Progenitor cell of endocrine pancreas (in vitro differentiated cells): ENCODE measurements at regions not wholly inside any gene's neighbourhood (a gene's known extent, or its start where the extent isn't known, plus 50 kb on each side); places are given as distances from the start of the nearest gene placed in this dataset.

ENCODE experiments used
- DNase-seq: peaks from one replicate; pipeline ENCODE4 v3.0.0; 2021; ENCODE audit warnings: low spot score; ENCODE audit not compliant: unreplicated experiment
- H3K27ac Mint-ChIP-seq: 2 replicates; pipeline ENCODE4 v1.8.0; 2021; ENCODE audit warnings: mild to moderate bottlenecking, moderate library complexity, mixed read lengths
- H3K27me3 Mint-ChIP-seq: 2 replicates; pipeline ENCODE4 v1.8.0; 2021; ENCODE audit warnings: mixed read lengths
- H3K36me3 Mint-ChIP-seq: 2 replicates; pipeline ENCODE4 v1.8.0; 2022; ENCODE audit warnings: mixed read lengths; ENCODE audit not compliant: insufficient read depth
- H3K4me1 Mint-ChIP-seq: 2 replicates; pipeline ENCODE4 v1.8.0; 2021; ENCODE audit warnings: low read depth, mixed read lengths
- H3K4me3 Mint-ChIP-seq: 2 replicates; pipeline ENCODE4 v1.8.0; 2021; ENCODE audit warnings: low read depth, mild to moderate bottlenecking, moderate library complexity, mixed read lengths
- H3K9me3 Mint-ChIP-seq: 2 replicates; pipeline ENCODE4 v1.8.0; 2021; ENCODE audit warnings: low read depth, mixed read lengths
- CTCF ChIP-seq: fragments of 200-600 bp; sonication (generic); IDR thresholded peaks from one replicate; pipeline ENCODE4 v1.5.0; 2021; ENCODE audit warnings: antibody characterized with exemption, mild to moderate bottlenecking; ENCODE audit not compliant: unreplicated experiment

DNA sequence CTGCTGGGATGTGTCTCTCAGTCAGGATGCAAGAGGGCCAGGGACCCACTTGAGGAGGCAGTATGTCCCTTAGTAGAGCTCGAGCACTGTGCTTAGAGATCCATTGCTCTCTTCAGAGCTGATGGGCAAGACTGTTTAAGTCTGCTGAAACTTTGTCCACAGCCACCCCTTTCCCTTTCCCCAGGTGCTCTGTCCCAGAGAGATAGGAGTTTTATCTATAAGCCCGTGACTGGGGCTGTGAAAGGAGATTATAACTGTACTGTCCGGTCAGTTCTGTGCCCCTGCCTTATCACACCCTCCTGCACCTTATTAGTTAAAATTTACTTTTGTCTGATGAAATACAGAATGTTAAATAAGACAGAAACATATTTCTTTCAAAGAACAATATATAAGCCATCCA lies 378.4 kb downstream of the PABPC4L start:
- Mint-ChIP-seq H3K9me3 (peaks cover under 1% of the 10 kb centered on the region), H3K36me3 (no peaks in the 10 kb centered on the region), H3K4me3 (no peak overlapping the region), H3K27ac (no peak overlapping the region), H3K27me3 (no peaks in the 10 kb centered on the region), H3K4me1 (no peaks in the 10 kb centered on the region)
- no peak for DNase-seq
- no peak for TF ChIP-seq CTCF

GRCh38 chr4:133812954-133813353 lies 388.6 kb downstream of the PABPC4L start:
- H3K4me1 Mint-ChIP-seq: no peaks in the 10 kb centered on the region
- H3K36me3 Mint-ChIP-seq: no peaks in the 10 kb centered on the region
- no peak overlapping the region for H3K27ac Mint-ChIP-seq
- H3K4me3 Mint-ChIP-seq: no peak overlapping the region
- peaks cover 13% of the 10 kb centered on the region for H3K9me3 Mint-ChIP-seq
- no peaks in the 10 kb centered on the region for H3K27me3 Mint-ChIP-seq
- no peak for DNase-seq
- TF ChIP-seq CTCF: no peak

- no peaks in the 10 kb centered on the region for H3K27me3 Mint-ChIP-seq
- no peaks in the 10 kb centered on the region for H3K4me1 Mint-ChIP-seq
- no peak for DNase-seq
- H3K27ac Mint-ChIP-seq: no peak overlapping the region
- peaks cover 7% of the 10 kb centered on the region for H3K9me3 Mint-ChIP-seq
- no peak overlapping the region for H3K4me3 Mint-ChIP-seq
- no peak for TF ChIP-seq CTCF
- H3K36me3 Mint-ChIP-seq: no peaks in the 10 kb centered on the region
Observed at GRCh38 chr4:133812236-133812635, 389.4 kb downstream of the PABPC4L start.

DNA sequence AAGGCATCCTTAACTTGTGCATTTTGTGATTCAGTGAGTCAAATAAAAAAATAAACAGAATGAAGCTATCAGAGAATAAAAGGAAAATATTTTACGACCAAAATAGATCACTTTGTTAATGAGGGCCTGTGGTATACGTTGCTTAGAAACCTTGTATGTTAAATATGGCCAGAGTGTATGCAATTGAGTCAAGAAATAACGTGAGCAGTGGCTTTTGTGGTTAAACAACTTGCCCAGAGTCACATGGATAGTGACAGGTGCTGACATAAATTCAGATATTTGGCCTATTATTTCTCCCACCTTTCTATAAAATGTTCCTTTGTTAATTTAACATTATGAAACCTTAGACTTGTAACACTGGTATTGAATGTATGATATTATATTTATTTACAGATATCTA lies 393.4 kb downstream of the PABPC4L start:
- DNase-seq: no peak
- Mint-ChIP-seq H3K27me3 (no peaks in the 10 kb centered on the region), H3K27ac (no peak overlapping the region), H3K9me3 (no peaks in the 10 kb centered on the region), H3K36me3 (no peaks in the 10 kb centered on the region), H3K4me3 (no peak overlapping the region), H3K4me1 (no peaks in the 10 kb centered on the region)
- TF ChIP-seq CTCF: no peak

DNA sequence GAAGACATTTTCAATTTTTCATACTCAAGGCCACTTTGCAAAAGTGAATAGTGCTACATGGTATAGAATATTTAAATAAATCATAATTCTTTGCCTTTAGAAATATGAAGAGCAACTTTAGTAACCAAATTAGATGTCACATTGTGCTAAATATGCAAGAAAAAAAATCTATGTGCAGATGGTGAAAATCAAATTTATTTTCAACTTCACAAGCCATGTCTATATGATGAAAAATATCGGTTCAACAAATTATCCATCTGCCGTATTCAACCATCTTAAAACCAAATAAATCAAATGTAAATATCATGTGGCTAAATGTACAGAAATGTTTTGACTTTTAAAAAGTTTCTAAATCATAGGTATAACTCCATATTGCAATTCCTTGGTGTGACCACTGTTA lies 398.2 kb downstream of the PABPC4L start:
- H3K4me3 Mint-ChIP-seq: no peak overlapping the region
- DNase-seq: no peak
- H3K36me3 Mint-ChIP-seq: no peaks in the 10 kb centered on the region
- H3K27ac Mint-ChIP-seq: no peak overlapping the region
- TF ChIP-seq CTCF: no peak
- H3K4me1 Mint-ChIP-seq: no peaks in the 10 kb centered on the region
- no peaks in the 10 kb centered on the region for H3K27me3 Mint-ChIP-seq
- H3K9me3 Mint-ChIP-seq: no peaks in the 10 kb centered on the region
